ENCODE measurements at regions not wholly inside any gene's neighbourhood (a gene's known extent, or its start where the extent isn't known, plus 50 kb on each side); places are given as distances from the start of the nearest gene placed in this dataset.

DNA sequence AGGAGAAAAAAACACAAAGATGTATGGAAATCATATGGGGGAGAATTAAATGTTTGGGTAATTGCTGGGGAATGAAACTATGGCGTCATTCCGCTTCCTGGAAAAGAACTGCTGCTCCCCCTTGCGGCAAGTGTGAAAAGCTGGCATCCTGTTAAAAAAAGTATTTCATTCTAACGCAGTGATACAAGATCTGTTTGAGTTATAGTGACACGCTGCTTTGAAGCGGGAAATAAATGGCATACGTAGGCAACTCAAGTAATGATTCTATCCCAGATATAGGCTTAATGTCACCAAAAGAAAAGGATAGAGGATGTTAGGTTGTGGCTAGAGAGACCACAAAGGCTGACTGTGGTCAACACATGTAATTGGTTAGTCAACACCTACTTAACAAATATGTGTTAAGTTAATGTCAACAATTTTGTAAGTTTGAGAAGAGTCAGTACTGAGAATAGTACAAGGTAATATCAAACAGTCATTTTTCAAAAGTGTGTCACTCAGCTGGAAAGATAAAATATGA lies 70.2 kb upstream of the ALDH1A1 start:
- peaks cover 0 to 3% (median 2%) of the 10 kb centered on the region in 5 donors for H3K4me1 ChIP-seq (ENCODE audit: control insufficient read depth in 5 of 5, insufficient read depth in 5 of 5, low read length in 5 of 5)
- peaks cover 0 to 2% (median 0%) of the 10 kb centered on the region in 5 donors for H3K9me3 ChIP-seq (ENCODE audit: control insufficient read depth in 5 of 5, low read length in 5 of 5)
- no peaks in the 10 kb centered on the region for H3K36me3 ChIP-seq (ENCODE audit: control insufficient read depth in 5 of 5, insufficient read depth in 5 of 5, low read length in 5 of 5)
- H3K9ac ChIP-seq (ENCODE audit: low read length in 5 of 5) = no peak overlapping the region
- H3K4me3 ChIP-seq (ENCODE audit: low read depth in 1 of 5, low read length in 5 of 5) = no peak overlapping the region
- H3K27ac ChIP-seq (ENCODE audit: low read depth, low read length) = no peak overlapping the region
- no peaks in the 10 kb centered on the region for H3K27me3 ChIP-seq (ENCODE audit: control insufficient read depth in 5 of 5, insufficient read depth in 4 of 5, low read length in 5 of 5)

DNA sequence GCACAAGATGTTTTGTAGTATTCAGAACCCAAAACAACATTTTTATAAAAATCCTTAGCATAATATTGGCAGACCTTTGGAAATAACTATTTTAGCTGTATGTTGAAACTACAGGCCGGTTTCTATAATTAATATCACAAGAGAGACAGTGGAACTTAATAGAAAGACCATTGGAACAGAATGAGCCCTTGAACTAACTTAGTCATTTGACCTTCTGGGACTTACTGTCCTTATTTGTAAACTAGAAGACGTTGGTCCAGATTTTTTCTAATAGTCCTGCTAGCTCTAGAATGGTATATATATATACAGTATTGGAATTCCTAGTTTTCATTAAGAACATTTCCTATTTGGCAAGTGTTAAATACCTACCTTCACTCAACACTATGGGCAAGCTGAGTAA lies 69.5 kb upstream of the ALDH1A1 start:
- Histone ChIP-seq H3K9ac (ENCODE audit: low read length in 5 of 5) (no peak overlapping the region), H3K4me3 (ENCODE audit: low read depth in 1 of 5, low read length in 5 of 5) (no peak overlapping the region), H3K27ac (ENCODE audit: low read depth, low read length) (no peak overlapping the region)

DNA sequence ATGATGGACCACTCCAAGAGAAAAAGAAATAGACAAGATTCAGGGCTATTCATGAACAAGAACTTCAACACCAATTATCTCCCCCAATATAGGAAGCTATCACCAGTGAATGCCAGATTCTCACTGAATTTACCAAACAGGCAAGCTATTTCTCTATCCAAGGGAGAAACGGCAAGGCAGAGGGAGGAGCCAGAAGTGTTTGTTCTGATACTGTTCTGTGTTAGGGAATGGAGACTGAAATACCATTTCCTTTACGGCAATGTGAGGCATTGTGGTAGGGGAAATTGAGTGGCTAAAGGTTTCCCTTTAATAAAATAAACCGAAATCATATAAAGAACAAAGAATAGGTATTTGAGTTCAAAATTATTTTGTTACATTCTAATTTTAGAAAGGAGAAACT lies 68.0 kb upstream of the ALDH1A1 start:
- Histone ChIP-seq H3K4me1 (ENCODE audit: control insufficient read depth in 5 of 5, insufficient read depth in 5 of 5, low read length in 5 of 5) (peaks cover 0 to 3% (median 2%) of the 10 kb centered on the region in 5 donors), H3K36me3 (ENCODE audit: control insufficient read depth in 5 of 5, insufficient read depth in 5 of 5, low read length in 5 of 5) (no peaks in the 10 kb centered on the region), H3K27ac (ENCODE audit: low read depth, low read length) (no peak overlapping the region), H3K9me3 (ENCODE audit: control insufficient read depth in 5 of 5, low read length in 5 of 5) (peaks cover 0 to 3% (median 0%) of the 10 kb centered on the region in 5 donors), H3K4me3 (ENCODE audit: low read depth in 1 of 5, low read length in 5 of 5) (no peak overlapping the region), H3K9ac (ENCODE audit: low read length in 5 of 5) (no peak overlapping the region), H3K27me3 (ENCODE audit: control insufficient read depth in 5 of 5, insufficient read depth in 4 of 5, low read length in 5 of 5) (no peaks in the 10 kb centered on the region)

More for the DNA sequence above, 69.5 kb upstream of the ALDH1A1 start:
- peaks cover 0 to 3% (median 0%) of the 10 kb centered on the region in 5 donors for H3K9me3 ChIP-seq (ENCODE audit: control insufficient read depth in 5 of 5, low read length in 5 of 5)
- no peaks in the 10 kb centered on the region for H3K27me3 ChIP-seq (ENCODE audit: control insufficient read depth in 5 of 5, insufficient read depth in 4 of 5, low read length in 5 of 5)
- peaks cover 0 to 3% (median 2%) of the 10 kb centered on the region in 5 donors for H3K4me1 ChIP-seq (ENCODE audit: control insufficient read depth in 5 of 5, insufficient read depth in 5 of 5, low read length in 5 of 5)
- H3K36me3 ChIP-seq (ENCODE audit: control insufficient read depth in 5 of 5, insufficient read depth in 5 of 5, low read length in 5 of 5) = no peaks in the 10 kb centered on the region

DNA sequence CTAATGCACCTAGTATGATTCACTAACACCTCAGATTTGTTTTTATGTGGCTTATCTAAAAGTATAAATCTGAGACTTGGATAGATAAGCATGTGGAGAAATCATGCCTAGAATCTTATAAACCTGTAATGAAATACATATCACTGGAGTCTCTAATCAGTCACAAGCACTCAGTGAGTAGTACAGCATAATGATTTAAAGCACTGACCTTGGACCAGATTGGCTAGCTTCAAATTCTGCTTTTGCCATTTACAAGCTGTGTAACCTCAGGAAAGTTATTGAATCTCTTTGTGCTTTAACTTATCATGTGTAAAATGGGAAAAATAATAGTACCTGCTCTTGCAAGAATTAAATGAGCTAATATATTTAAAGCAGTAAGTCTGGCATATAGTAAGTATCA lies 61.2 kb upstream of the ALDH1A1 start:
- no peaks in the 10 kb centered on the region for H3K36me3 ChIP-seq (ENCODE audit: control insufficient read depth in 5 of 5, insufficient read depth in 5 of 5, low read length in 5 of 5)
- H3K4me1 ChIP-seq (ENCODE audit: control insufficient read depth in 5 of 5, insufficient read depth in 5 of 5, low read length in 5 of 5) = peaks cover 0 to 5% (median 4%) of the 10 kb centered on the region in 5 donors
- H3K9ac ChIP-seq (ENCODE audit: low read length in 5 of 5) = no peak overlapping the region
- no peak overlapping the region for H3K4me3 ChIP-seq (ENCODE audit: low read depth in 1 of 5, low read length in 5 of 5)
- H3K27me3 ChIP-seq (ENCODE audit: control insufficient read depth in 5 of 5, insufficient read depth in 4 of 5, low read length in 5 of 5) = no peaks in the 10 kb centered on the region
- H3K27ac ChIP-seq (ENCODE audit: low read depth, low read length) = no peak overlapping the region
- peaks cover 0 to 3% (median 0%) of the 10 kb centered on the region in 5 donors for H3K9me3 ChIP-seq (ENCODE audit: control insufficient read depth in 5 of 5, low read length in 5 of 5)

- H3K4me1 ChIP-seq (ENCODE audit: control insufficient read depth in 5 of 5, insufficient read depth in 5 of 5, low read length in 5 of 5) = peaks cover 0 to 5% (median 4%) of the 10 kb centered on the region in 5 donors
- H3K9me3 ChIP-seq (ENCODE audit: control insufficient read depth in 5 of 5, low read length in 5 of 5) = no peaks in the 10 kb centered on the region
- H3K9ac ChIP-seq (ENCODE audit: low read length in 5 of 5) = no peak overlapping the region
- H3K4me3 ChIP-seq (ENCODE audit: low read depth in 1 of 5, low read length in 5 of 5) = no peak overlapping the region
- no peaks in the 10 kb centered on the region for H3K36me3 ChIP-seq (ENCODE audit: control insufficient read depth in 5 of 5, insufficient read depth in 5 of 5, low read length in 5 of 5)
- H3K27me3 ChIP-seq (ENCODE audit: control insufficient read depth in 5 of 5, insufficient read depth in 4 of 5, low read length in 5 of 5) = no peaks in the 10 kb centered on the region
- H3K27ac ChIP-seq (ENCODE audit: low read depth, low read length) = peak overlapping the region; percentile 12
Observed at GRCh38 chr9:73011956-73012355, 59.1 kb upstream of the ALDH1A1 start.

- Histone ChIP-seq H3K27me3 (ENCODE audit: control insufficient read depth in 5 of 5, insufficient read depth in 4 of 5, low read length in 5 of 5) (no peaks in the 10 kb centered on the region), H3K9ac (ENCODE audit: low read length in 5 of 5) (no peak overlapping the region), H3K4me3 (ENCODE audit: low read depth in 1 of 5, low read length in 5 of 5) (no peak overlapping the region), H3K27ac (ENCODE audit: low read depth, low read length) (peak overlapping the region; percentile 12), H3K36me3 (ENCODE audit: control insufficient read depth in 5 of 5, insufficient read depth in 5 of 5, low read length in 5 of 5) (no peaks in the 10 kb centered on the region), H3K9me3 (ENCODE audit: control insufficient read depth in 5 of 5, low read length in 5 of 5) (no peaks in the 10 kb centered on the region), H3K4me1 (ENCODE audit: control insufficient read depth in 5 of 5, insufficient read depth in 5 of 5, low read length in 5 of 5) (peaks cover 0 to 5% (median 4%) of the 10 kb centered on the region in 5 donors)
Observed at GRCh38 chr9:73011181-73011750, 58.4 kb upstream of the ALDH1A1 start.

DNA sequence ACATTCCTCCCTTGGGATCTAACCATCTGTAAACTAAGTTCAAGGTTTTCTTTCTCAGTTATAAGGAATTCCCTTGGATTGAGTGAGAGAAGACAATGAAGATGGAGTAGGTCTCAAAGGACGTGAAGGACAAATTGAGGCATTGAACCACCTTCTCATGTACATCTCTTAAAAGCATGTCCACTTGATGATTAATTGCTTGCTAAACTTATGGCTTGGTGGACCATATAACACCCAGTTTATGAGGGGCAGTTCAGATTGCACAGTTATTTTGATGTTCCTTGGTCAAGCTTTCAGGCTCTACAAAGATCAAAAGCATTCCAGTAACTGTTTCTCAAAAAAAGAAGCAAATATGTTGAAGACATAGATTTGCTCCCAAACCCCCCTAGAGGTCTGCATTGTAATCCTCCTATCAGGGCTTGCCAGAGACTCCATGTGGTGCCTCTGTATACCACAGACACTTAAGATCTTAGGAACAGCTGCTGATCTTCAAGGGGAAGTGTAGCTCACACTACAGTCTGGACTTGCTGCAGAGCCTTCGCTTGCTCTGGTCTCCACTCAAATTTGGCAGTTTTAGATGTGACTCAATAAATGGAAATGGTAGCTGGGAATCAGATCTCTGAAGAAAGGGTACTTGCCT lies 56.9 kb upstream of the ALDH1A1 start:
- Histone ChIP-seq H3K4me3 (ENCODE audit: low read depth in 1 of 5, low read length in 5 of 5) (no peak overlapping the region), H3K9ac (ENCODE audit: low read length in 5 of 5) (no peak overlapping the region), H3K36me3 (ENCODE audit: control insufficient read depth in 5 of 5, insufficient read depth in 5 of 5, low read length in 5 of 5) (no peaks in the 10 kb centered on the region), H3K27me3 (ENCODE audit: control insufficient read depth in 5 of 5, insufficient read depth in 4 of 5, low read length in 5 of 5) (no peaks in the 10 kb centered on the region), H3K9me3 (ENCODE audit: control insufficient read depth in 5 of 5, low read length in 5 of 5) (no peaks in the 10 kb centered on the region), H3K4me1 (ENCODE audit: control insufficient read depth in 5 of 5, insufficient read depth in 5 of 5, low read length in 5 of 5) (peaks cover 0 to 5% (median 4%) of the 10 kb centered on the region in 5 donors), H3K27ac (ENCODE audit: low read depth, low read length) (no peak overlapping the region)

DNA sequence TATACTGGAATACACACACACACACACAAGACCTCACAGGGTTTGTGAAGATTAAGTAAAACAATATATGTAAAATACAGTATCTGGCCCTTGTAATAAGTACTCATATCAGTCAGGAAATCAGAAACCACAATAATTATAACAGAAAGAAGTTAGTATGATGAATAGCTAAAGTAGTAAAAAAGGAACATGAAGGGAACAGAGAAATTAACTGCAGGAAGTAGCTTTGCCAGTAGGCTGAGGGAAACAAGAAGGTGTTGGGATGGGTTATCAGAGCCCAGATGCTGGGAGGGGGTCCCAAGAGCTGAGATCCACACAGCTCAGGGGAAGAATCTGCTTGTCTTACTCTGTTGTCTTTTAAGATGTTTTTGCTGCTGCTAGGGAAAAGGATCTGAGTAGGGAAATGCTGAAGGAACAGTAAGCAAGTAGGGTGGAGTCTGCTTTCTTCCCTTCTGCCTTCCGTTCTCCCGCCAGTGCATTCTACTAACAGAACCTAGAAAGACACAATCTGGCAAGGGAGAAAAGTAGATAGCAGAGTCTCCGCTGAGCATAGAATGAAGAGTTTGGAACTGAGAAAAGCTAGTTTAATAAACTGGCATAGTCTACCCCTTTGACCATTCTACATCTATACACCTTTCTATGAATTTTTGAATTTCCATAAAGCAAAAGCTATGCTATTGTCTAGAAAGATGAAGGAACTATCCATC lies 55.3 kb upstream of the ALDH1A1 start:
- Histone ChIP-seq H3K27me3 (ENCODE audit: control insufficient read depth in 5 of 5, insufficient read depth in 4 of 5, low read length in 5 of 5) (no peaks in the 10 kb centered on the region), H3K4me1 (ENCODE audit: control insufficient read depth in 5 of 5, insufficient read depth in 5 of 5, low read length in 5 of 5) (peaks cover 0 to 4% (median 0%) of the 10 kb centered on the region in 5 donors), H3K9ac (ENCODE audit: low read length in 5 of 5) (no peak overlapping the region), H3K4me3 (ENCODE audit: low read depth in 1 of 5, low read length in 5 of 5) (no peak overlapping the region), H3K27ac (ENCODE audit: low read depth, low read length) (no peak overlapping the region), H3K36me3 (ENCODE audit: control insufficient read depth in 5 of 5, insufficient read depth in 5 of 5, low read length in 5 of 5) (no peaks in the 10 kb centered on the region), H3K9me3 (ENCODE audit: control insufficient read depth in 5 of 5, low read length in 5 of 5) (no peaks in the 10 kb centered on the region)

DNA sequence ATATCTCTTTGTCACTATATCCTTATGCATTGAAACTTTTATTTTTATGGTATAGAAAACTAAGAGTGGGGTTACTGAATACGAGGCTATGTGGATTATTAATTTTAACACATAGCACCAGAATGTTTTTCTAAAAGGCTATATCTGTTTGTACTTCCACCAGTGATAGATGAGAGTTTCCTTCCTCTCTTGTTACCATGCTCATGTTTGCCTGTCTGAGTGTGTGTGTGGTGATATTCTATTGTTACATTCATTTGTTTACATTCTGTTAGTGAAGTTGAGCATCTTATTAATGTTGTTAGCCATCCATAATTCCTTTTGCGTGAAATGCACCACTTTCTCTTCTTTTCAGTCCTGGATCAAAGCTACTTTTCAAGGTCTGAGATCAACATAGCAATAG lies 54.1 kb upstream of the ALDH1A1 start:
- no peak overlapping the region for H3K27ac ChIP-seq (ENCODE audit: low read depth, low read length)
- no peak overlapping the region for H3K9ac ChIP-seq (ENCODE audit: low read length in 5 of 5)
- no peak overlapping the region for H3K4me3 ChIP-seq (ENCODE audit: low read depth in 1 of 5, low read length in 5 of 5)
- H3K36me3 ChIP-seq (ENCODE audit: control insufficient read depth in 5 of 5, insufficient read depth in 5 of 5, low read length in 5 of 5) = no peaks in the 10 kb centered on the region
- H3K27me3 ChIP-seq (ENCODE audit: control insufficient read depth in 5 of 5, insufficient read depth in 4 of 5, low read length in 5 of 5) = no peaks in the 10 kb centered on the region
- H3K9me3 ChIP-seq (ENCODE audit: control insufficient read depth in 5 of 5, low read length in 5 of 5) = no peaks in the 10 kb centered on the region
- H3K4me1 ChIP-seq (ENCODE audit: control insufficient read depth in 5 of 5, insufficient read depth in 5 of 5, low read length in 5 of 5) = peaks cover 0 to 4% (median 0%) of the 10 kb centered on the region in 5 donors
